CD14-positive monocyte (primary cell): ENCODE measurements at regions not wholly inside any gene's neighbourhood (a gene's known extent, or its start where the extent isn't known, plus 50 kb on each side); places are given as distances from the start of the nearest gene placed in this dataset.

Experiments
- DNase-seq, 3 donors: peaks; one replicate each; pipeline ENCODE4 v3.0.0-alpha.2; 2011 to 2022
- H2AFZ ChIP-seq: 2 replicates; pipeline ENCODE4 v1.6.0; 2012; ENCODE audit warnings: mild to moderate bottlenecking, low read depth, low read length, inconsistent platforms; ENCODE audit not compliant: insufficient read depth, poor library complexity, severe bottlenecking
- H3K27ac ChIP-seq, 2 donors: 1 replicate in 1 of 2; 2 replicates in 1 of 2; pipeline ENCODE4 v1.5.1; 2012 to 2013; ENCODE audit warnings: low read length in 2 of 2, control low read depth in 1 of 2, inconsistent platforms in 1 of 2, low read depth in 1 of 2, mild to moderate bottlenecking in 1 of 2
- H3K27me3 ChIP-seq, 2 donors: one replicate each; pipeline versions ENCODE4 v1.6.0 to v1.6.1; 2011 to 2013; ENCODE audit warnings: low read length in 2 of 2; ENCODE audit not compliant: control insufficient read depth in 2 of 2, insufficient read depth in 2 of 2
- H3K36me3 ChIP-seq, 2 donors: replicated peaks in 1 of 2; 1 replicate in 1 of 2; 2 replicates in 1 of 2; pipeline versions ENCODE4 v1.5.1 to v1.6.1; 2012 to 2013; ENCODE audit warnings: low read length in 2 of 2, control low read depth in 1 of 2, inconsistent platforms in 1 of 2, mild to moderate bottlenecking in 1 of 2; ENCODE audit not compliant: insufficient read depth in 2 of 2, control insufficient read depth in 1 of 2
- H3K4me1 ChIP-seq, 2 donors: 1 replicate in 1 of 2; 2 replicates in 1 of 2; pipeline versions ENCODE4 v1.5.1 to v1.6.1; 2012 to 2013; ENCODE audit warnings: low read length in 2 of 2, control low read depth in 1 of 2, inconsistent platforms in 1 of 2, mild to moderate bottlenecking in 1 of 2, moderate library complexity in 1 of 2; ENCODE audit not compliant: insufficient read depth in 2 of 2, control insufficient read depth in 1 of 2
- H3K4me2 ChIP-seq: replicated peaks from 2 replicates; pipeline ENCODE3; 2012; ENCODE audit warnings: low read length, moderate library complexity, mild to moderate bottlenecking; ENCODE audit not compliant: poor library complexity, severe bottlenecking; ENCODE audit errors: extremely low read depth
- H3K4me3 ChIP-seq, 3 experiments: fragments of 200-600 bp in 1 of 3; sonication (generic) in 1 of 3; replicated peaks in 1 of 3; 1 replicate in 2 of 3; 2 replicates in 1 of 3; pipeline ENCODE4 v1.5.1; 2011 to 2013; ENCODE audit warnings: low read length in 3 of 3, mild to moderate bottlenecking in 3 of 3, control low read depth in 2 of 3, low read depth in 2 of 3, inconsistent platforms in 1 of 3, moderate library complexity in 1 of 3
- H3K79me2 ChIP-seq: 2 replicates; pipeline ENCODE4 v1.6.0; 2012; ENCODE audit warnings: mild to moderate bottlenecking, control low read depth, inconsistent platforms, low read length, moderate library complexity; ENCODE audit not compliant: insufficient read depth
- H3K9ac ChIP-seq: 2 replicates; pipeline ENCODE4 v1.6.0; 2017; ENCODE audit warnings: low read length, mild to moderate bottlenecking; ENCODE audit not compliant: insufficient read depth, poor library complexity, severe bottlenecking
- H3K9me3 ChIP-seq, 2 donors: replicated peaks in 1 of 2; 1 replicate in 1 of 2; 2 replicates in 1 of 2; pipeline versions ENCODE4 v1.5.1 to v1.6.1; 2012 to 2013; ENCODE audit warnings: low read length in 2 of 2, control low read depth in 1 of 2; ENCODE audit not compliant: control insufficient read depth in 1 of 2, insufficient read depth in 1 of 2
- H4K20me1 ChIP-seq: 2 replicates; pipeline ENCODE4 v1.6.0; 2012; ENCODE audit warnings: mild to moderate bottlenecking, low read length, control low read depth, moderate library complexity; ENCODE audit not compliant: insufficient read depth
- H3K27ac Mint-ChIP-seq, 7 donors: one replicate each; pipeline ENCODE4 v1.8.0; 2020; ENCODE audit warnings: mild to moderate bottlenecking in 7 of 7, mixed read lengths in 7 of 7, moderate library complexity in 6 of 7, inconsistent platforms in 2 of 7
- H3K27me3 Mint-ChIP-seq, 3 donors: one replicate each; pipeline ENCODE4 v1.8.0; 2021 to 2022; ENCODE audit warnings: low read depth in 3 of 3, mild to moderate bottlenecking in 3 of 3, mixed read lengths in 3 of 3, moderate library complexity in 3 of 3, inconsistent platforms in 1 of 3
- H3K36me3 Mint-ChIP-seq, 2 donors: one replicate each; pipeline ENCODE4 v1.8.0; 2020; ENCODE audit warnings: mixed read lengths in 2 of 2, inconsistent platforms in 1 of 2, mild to moderate bottlenecking in 1 of 2
- H3K4me1 Mint-ChIP-seq: one replicate; pipeline ENCODE4 v1.8.0; 2020; ENCODE audit warnings: mild to moderate bottlenecking, mixed read lengths
- H3K4me3 Mint-ChIP-seq, 2 donors: one replicate each; pipeline ENCODE4 v1.8.0; 2020; ENCODE audit warnings: mild to moderate bottlenecking in 2 of 2, mixed read lengths in 2 of 2, moderate library complexity in 1 of 2
- H3K9me3 Mint-ChIP-seq, 7 donors: one replicate each; pipeline ENCODE4 v1.8.0; 2020 to 2022; ENCODE audit warnings: mixed read lengths in 7 of 7, mild to moderate bottlenecking in 6 of 7, moderate library complexity in 6 of 7, inconsistent platforms in 2 of 7
- WGBS: methylation state at CpG from one replicate; pipeline ENCODE4 v1.1.5; 2013; ENCODE audit warnings: missing lambda C conversion rate; ENCODE audit not compliant: insufficient coverage; 5-methylcytosine and 5-hydroxymethylcytosine counted together
- intact Hi-C, 2 donors: fragments of 100-400 bp; cut with micrococcal nuclease; formaldehyde crosslinking; loops; one replicate each; pipeline versions ENCODE4 v1.15.0 to v1.15.1; 2023
- TF ChIP-seq, protein P1 (sequence below): fragments of 200-600 bp; IDR thresholded peaks from one replicate; pipeline ENCODE4 v1.8.0; 2022; ENCODE audit warnings: antibody characterized with exemption, mild to moderate bottlenecking

DNA sequence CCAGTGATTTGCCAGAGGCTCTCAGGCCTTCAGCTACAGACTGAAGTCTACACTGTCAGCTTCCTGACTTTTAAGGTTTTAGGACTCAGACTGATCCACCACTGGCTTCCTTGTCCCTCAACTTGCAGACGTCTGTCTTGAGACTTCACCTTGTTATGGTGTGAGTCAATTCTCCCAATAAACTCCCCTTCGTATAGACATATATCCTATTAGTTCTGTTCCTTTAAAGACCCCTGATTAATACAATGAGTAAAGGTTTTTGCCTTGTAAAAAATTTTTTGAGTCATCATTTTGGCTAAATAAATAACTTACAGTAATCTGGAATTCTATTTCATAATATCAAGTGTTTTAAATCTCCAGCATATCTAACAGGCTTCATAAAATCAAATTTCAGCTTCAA lies 956.3 kb upstream of the CDH6 start:
- Histone ChIP-seq H2AFZ (no peak overlapping the region), H3K4me1 (no peaks in the 10 kb centered on the region), H3K4me3 (no peak overlapping the region), H3K27ac (no peak overlapping the region), H3K27me3 (no peaks in the 10 kb centered on the region), H3K9ac (no peak overlapping the region), H4K20me1 (no peaks in the 10 kb centered on the region), H3K79me2 (no peaks in the 10 kb centered on the region), H3K9me3 (peaks cover 7 to 29% of the 10 kb centered on the region in 2 donors), H3K4me2 (no peak overlapping the region), H3K36me3 (no peaks in the 10 kb centered on the region)
- intact Hi-C loops: no loop called here
- Mint-ChIP-seq H3K4me1 (no peaks in the 10 kb centered on the region), H3K9me3 (peaks cover 0 to 13% (median 7%) of the 10 kb centered on the region in 7 donors), H3K27ac (no peak overlapping the region), H3K36me3 (no peaks in the 10 kb centered on the region), H3K27me3 (no peaks in the 10 kb centered on the region), H3K4me3 (no peak overlapping the region)
- TF ChIP-seq, protein P1, sequence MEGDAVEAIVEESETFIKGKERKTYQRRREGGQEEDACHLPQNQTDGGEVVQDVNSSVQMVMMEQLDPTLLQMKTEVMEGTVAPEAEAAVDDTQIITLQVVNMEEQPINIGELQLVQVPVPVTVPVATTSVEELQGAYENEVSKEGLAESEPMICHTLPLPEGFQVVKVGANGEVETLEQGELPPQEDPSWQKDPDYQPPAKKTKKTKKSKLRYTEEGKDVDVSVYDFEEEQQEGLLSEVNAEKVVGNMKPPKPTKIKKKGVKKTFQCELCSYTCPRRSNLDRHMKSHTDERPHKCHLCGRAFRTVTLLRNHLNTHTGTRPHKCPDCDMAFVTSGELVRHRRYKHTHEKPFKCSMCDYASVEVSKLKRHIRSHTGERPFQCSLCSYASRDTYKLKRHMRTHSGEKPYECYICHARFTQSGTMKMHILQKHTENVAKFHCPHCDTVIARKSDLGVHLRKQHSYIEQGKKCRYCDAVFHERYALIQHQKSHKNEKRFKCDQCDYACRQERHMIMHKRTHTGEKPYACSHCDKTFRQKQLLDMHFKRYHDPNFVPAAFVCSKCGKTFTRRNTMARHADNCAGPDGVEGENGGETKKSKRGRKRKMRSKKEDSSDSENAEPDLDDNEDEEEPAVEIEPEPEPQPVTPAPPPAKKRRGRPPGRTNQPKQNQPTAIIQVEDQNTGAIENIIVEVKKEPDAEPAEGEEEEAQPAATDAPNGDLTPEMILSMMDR: no peak
- no peak for DNase-seq
- whole genome bisulfite sequencing: no CpG with 5 or more reads among the region's 2 CpGs

DNA sequence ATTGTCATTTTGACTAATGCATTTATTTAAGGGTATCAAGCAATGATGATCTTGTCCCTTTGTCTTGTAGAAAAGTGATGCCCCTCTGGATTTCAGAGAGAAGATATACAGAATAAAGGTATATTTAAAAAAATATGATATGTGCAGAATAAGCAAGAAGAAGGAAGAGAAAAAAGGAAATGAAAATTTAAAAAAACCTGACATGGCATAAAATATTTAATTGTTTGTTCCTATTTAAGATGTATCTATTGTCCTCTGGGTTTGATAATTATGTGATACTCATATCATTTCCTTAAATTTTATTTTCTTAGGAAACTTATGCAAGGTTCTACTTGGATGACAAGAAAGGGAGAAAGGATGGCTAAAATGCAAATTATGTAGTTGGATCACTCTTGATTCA lies 983.7 kb upstream of the CDH6 start:
- H3K9me3 Mint-ChIP-seq: peaks cover 2 to 11% (median 5%) of the 10 kb centered on the region in 7 donors
- no peaks in the 10 kb centered on the region for H3K4me1 ChIP-seq
- H3K4me2 ChIP-seq: no peak overlapping the region
- H3K4me1 Mint-ChIP-seq: no peaks in the 10 kb centered on the region
- H3K27ac ChIP-seq: no peak overlapping the region
- H3K36me3 Mint-ChIP-seq: no peaks in the 10 kb centered on the region
- intact Hi-C loops: no loop called here
- peaks cover 9 to 15% of the 10 kb centered on the region in 2 donors for H3K9me3 ChIP-seq
- H3K4me3 ChIP-seq: no peak overlapping the region
- H3K4me3 Mint-ChIP-seq: no peak overlapping the region
- no peaks in the 10 kb centered on the region for H3K79me2 ChIP-seq
- H2AFZ ChIP-seq: no peak overlapping the region
- DNase-seq: no peak
- no peaks in the 10 kb centered on the region for H3K27me3 Mint-ChIP-seq
- H3K27ac Mint-ChIP-seq: no peak overlapping the region
- H3K9ac ChIP-seq: no peak overlapping the region
- H3K27me3 ChIP-seq: no peaks in the 10 kb centered on the region
- no peaks in the 10 kb centered on the region for H4K20me1 ChIP-seq
- H3K36me3 ChIP-seq: no peaks in the 10 kb centered on the region
- TF ChIP-seq, protein P1: no peak
